ENCODE measurements at regions not wholly inside any gene's neighbourhood (a gene's known extent, or its start where the extent isn't known, plus 50 kb on each side); places are given as distances from the start of the nearest gene placed in this dataset.

GRCh38 chr9:75360252-75360651, 271.9 kb downstream of the OSTF1 start:
- no peak for TF ChIP-seq CTCF (IDR thresholded peaks at IDR 0.05; ENCODE audit: extremely low read depth in 1 of 2, insufficient read depth in 1 of 2, low read depth in 1 of 2, low read length in 2 of 2)
- TF ChIP-seq POLR2A (IDR thresholded peaks at IDR 0.05; ENCODE audit: low read depth, low read length): no peak
- no peak for TF ChIP-seq POLR2AphosphoS5 (IDR thresholded peaks at IDR 0.05; ENCODE audit: insufficient read depth, low read depth, low read length)
- TF ChIP-seq EZH2 (IDR thresholded peaks at IDR 0.05; ENCODE audit: borderline replicate concordance, low read depth, low read length, severe bottlenecking): no peak
- TF ChIP-seq FOS (IDR thresholded peaks at IDR 0.05; ENCODE audit: borderline replicate concordance, insufficient read depth, low read length): no peak
- TF ChIP-seq, protein P1, sequence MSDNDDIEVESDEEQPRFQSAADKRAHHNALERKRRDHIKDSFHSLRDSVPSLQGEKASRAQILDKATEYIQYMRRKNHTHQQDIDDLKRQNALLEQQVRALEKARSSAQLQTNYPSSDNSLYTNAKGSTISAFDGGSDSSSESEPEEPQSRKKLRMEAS (IDR thresholded peaks at IDR 0.05; ENCODE audit: insufficient read depth, insufficient read length): no peak
- TF ChIP-seq MYC (IDR thresholded peaks at IDR 0.05; ENCODE audit: low read depth, low read length): no peak
- no peak for TF ChIP-seq GATA2 (IDR thresholded peaks at IDR 0.05; ENCODE audit: insufficient read depth, insufficient read length, low read depth, low read length)
